Omental fat pad (tissue), 3 donors: ENCODE measurements at regions not wholly inside any gene's neighbourhood (a gene's known extent, or its start where the extent isn't known, plus 50 kb on each side); places are given as distances from the start of the nearest gene placed in this dataset.

Experiments used
- ATAC-seq: fragments of 150-250 bp; one replicate; pipeline ENCODE4 v1.9.1; 2016; ENCODE audit warnings: mild to moderate bottlenecking, moderate library complexity; ENCODE audit not compliant: low FRiP score
- DNase-seq: peaks from one replicate; pipeline ENCODE4 v3.0.0-alpha.2; 2019; ENCODE audit warnings: low spot score
- CTCF ChIP-seq, 3 donors: fragments of 450-650 bp; IDR thresholded peaks; one replicate each; pipeline ENCODE4 v1.5.1; 2016 to 2017; ENCODE audit warnings: antibody characterized with exemption in 3 of 3, mild to moderate bottlenecking in 3 of 3, moderate library complexity in 2 of 3

- TF ChIP-seq CTCF (IDR thresholded peaks at IDR 0.05), result no peak
- DNase-seq (no peak), ATAC-seq (no peak)
Measured at GRCh38 chr10:4088354-4089066, 303.5 kb upstream of the KLF6 start.

- TF ChIP-seq CTCF (IDR thresholded peaks at IDR 0.05), result no peak
- ATAC-seq, result no peak
- DNase-seq, result no peak
Measured at GRCh38 chr10:4086131-4086898, 301.3 kb upstream of the KLF6 start.

GRCh38 chr10:4083509-4084003, 298.5 kb upstream of the KLF6 start:
- ATAC-seq (peak; percentile 68), DNase-seq (no peak)
- no peak for TF ChIP-seq CTCF (IDR thresholded peaks at IDR 0.05)

GRCh38 chr10:4082861-4083260, 297.9 kb upstream of the KLF6 start:
- DNase-seq (no peak), ATAC-seq (peak; percentile 41)
- no peak for TF ChIP-seq CTCF (IDR thresholded peaks at IDR 0.05)

- ATAC-seq, result peak; percentile 21
- no peak for DNase-seq
- no peak for TF ChIP-seq CTCF (IDR thresholded peaks at IDR 0.05)
Measured at GRCh38 chr10:4081685-4082111, 296.7 kb upstream of the KLF6 start.

GRCh38 chr10:4080225-4080805, 295.3 kb upstream of the KLF6 start:
- DNase-seq, result no peak
- ATAC-seq, result no peak
- TF ChIP-seq CTCF (IDR thresholded peaks at IDR 0.05), result no peak
